ENCODE measurements at regions not wholly inside any gene's neighbourhood (a gene's known extent, or its start where the extent isn't known, plus 50 kb on each side); places are given as distances from the start of the nearest gene placed in this dataset.

DNA sequence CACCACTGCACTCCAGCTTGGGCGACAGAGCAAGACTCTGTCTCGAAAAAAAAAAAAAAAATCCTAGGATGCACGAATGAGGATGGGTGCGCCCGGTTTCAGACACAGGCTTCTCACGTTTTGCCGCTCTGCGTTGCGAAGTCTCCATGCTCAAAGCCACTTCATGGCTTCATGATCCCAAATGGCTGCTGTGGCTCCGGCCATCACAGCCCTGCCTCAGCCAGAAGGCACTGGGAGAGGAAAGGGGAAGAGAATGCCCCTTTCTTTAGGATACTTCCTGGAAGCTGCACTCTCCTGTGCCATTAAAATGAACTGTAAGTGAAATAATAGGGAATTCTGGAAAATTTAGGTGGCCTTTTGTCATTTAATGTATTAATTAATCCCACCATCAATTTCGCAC is 116.4 kb upstream of the ANO1 start:
- DNase-seq = no peak
- CTCF ChIA-PET = no interaction called here
- H3K4me1 Mint-ChIP-seq = no peaks in the 10 kb centered on the region
- no peaks in the 10 kb centered on the region for H3K36me3 Mint-ChIP-seq
- peaks cover 9% of the 10 kb centered on the region for H3K27me3 Mint-ChIP-seq
- H3K27ac Mint-ChIP-seq = no peak overlapping the region
- no peaks in the 10 kb centered on the region for H3K9me3 Mint-ChIP-seq
- no peak overlapping the region for H3K4me3 Mint-ChIP-seq

DNA sequence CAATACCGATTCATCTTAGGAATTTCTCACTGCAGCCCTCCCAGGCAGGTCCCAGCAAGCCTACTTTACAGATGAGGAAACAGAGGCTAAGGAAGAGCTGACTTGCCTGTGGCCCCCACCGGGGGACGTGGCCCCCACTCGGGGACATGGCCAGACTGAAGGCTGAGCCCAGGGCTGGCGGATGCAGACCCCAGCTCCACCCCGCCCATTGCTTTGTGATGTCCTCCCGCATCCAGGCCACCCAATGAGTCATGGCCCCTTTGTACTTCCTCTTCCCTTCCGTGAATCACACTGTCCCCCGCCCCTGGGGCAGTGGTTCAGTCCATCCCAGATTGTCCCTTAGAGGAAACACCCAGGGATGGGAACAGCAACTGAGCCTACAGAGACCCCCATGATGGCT is 116.0 kb upstream of the ANO1 start:
- no peaks in the 10 kb centered on the region for H3K4me1 Mint-ChIP-seq
- H3K27ac Mint-ChIP-seq = no peak overlapping the region
- H3K36me3 Mint-ChIP-seq = no peaks in the 10 kb centered on the region
- CTCF ChIA-PET = no interaction called here
- peaks cover 9% of the 10 kb centered on the region for H3K27me3 Mint-ChIP-seq
- H3K4me3 Mint-ChIP-seq = no peak overlapping the region
- no peak for DNase-seq
- H3K9me3 Mint-ChIP-seq = no peaks in the 10 kb centered on the region

DNA sequence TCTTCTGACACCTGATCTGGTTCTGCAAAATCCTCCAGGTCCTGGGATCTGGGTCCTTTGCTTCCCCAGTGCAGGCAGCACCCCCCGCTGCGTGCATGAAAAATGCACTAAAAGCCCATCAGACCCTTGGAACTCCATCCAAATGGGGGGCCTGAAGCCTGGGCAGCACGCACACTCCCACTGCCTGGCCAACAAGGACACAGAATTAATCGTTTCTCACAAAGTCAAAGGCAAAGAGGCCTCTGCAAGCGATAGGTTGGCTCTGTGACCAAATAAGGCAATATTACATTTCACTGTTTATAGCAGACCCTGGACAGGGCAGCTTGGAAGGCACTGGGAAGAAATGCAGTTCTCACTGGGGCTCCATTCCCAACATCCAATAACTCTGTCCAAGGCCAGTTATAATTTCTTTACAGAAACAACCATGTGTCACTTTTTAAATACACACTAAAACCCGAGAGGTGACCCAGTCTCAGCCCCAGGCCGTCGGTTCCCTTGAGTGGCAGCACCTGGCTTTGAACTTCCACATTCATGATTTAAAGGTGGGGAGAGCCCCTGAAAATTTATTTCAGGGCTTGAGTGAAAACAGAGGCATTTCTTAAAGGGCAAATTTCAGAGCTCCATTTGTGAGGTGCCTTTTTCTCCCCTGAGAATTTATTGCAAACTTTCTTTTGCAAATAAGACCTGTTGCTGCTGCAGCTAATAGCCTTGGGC is 114.4 kb upstream of the ANO1 start:
- H3K27ac Mint-ChIP-seq = no peak overlapping the region
- peaks cover 15% of the 10 kb centered on the region for H3K27me3 Mint-ChIP-seq
- no peaks in the 10 kb centered on the region for H3K36me3 Mint-ChIP-seq
- no peak for DNase-seq
- CTCF ChIA-PET = no interaction called here
- H3K4me3 Mint-ChIP-seq = no peak overlapping the region
- H3K4me1 Mint-ChIP-seq = no peaks in the 10 kb centered on the region
- H3K9me3 Mint-ChIP-seq = no peaks in the 10 kb centered on the region

DNA sequence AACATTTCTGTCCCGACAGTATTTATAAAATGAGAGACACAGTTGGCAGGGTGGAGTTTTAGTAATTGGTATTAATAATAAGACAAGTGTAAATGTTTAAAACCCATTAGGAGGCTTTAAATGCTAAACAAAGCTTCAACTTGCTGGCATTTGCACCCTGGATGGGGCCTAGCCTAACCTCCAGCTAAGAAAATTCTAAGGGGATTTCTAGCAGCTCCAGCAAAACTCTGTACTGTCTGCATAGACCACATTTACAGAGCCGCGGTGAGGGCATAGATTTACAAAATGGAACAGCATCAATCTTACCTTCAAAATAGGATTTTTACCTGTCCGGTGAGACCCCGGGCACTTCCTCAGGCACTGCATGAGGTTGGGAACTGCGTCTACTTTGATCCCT is 113.9 kb upstream of the ANO1 start:
- CTCF ChIA-PET = no interaction called here
- DNase-seq = no peak
- Mint-ChIP-seq H3K27me3 (peaks cover 15% of the 10 kb centered on the region), H3K36me3 (no peaks in the 10 kb centered on the region), H3K4me1 (no peaks in the 10 kb centered on the region), H3K4me3 (no peak overlapping the region), H3K27ac (no peak overlapping the region), H3K9me3 (no peaks in the 10 kb centered on the region)

DNA sequence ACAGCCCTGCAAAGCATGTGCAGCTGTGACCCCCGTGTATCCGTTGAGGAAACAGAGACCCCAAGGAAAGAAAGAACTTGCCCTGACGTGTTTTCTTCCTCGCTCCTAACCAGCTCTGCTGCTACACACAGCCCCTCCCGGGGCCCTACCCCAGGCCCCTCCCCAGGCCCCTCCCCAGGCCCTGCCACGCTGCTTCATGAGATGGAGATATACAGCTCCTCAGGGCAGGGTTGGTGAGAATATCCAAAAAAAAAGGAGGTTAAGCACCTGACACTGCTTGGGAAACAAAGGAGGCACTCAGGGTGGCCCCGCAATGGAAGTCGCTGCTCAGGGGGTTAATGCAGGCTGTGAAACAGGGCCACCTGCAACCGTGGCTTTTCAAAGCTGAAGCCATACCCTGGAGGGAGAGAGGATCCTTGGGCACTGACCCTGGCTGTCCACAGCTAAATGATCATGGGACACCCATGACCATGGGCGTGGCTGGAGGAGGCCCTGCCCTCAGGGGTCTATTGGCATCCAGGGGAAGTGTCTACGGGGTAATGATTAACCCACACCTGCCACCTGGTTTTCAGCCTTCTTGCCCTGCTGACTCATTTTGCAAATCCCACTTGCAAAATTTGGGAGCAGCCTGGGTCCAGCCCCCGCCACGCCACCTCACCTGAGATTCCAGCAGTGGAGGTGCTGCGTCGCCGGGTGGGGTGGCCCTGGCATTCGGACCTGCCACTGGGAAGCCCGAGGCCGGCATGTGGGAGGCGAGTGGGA is 112.1 kb upstream of the ANO1 start:
- CTCF ChIA-PET = no interaction called here
- H3K4me1 Mint-ChIP-seq = peaks cover 9% of the 10 kb centered on the region
- H3K36me3 Mint-ChIP-seq = no peaks in the 10 kb centered on the region
- no peak overlapping the region for H3K27ac Mint-ChIP-seq
- no peak overlapping the region for H3K4me3 Mint-ChIP-seq
- no peak for DNase-seq
- peaks cover 14% of the 10 kb centered on the region for H3K27me3 Mint-ChIP-seq
- H3K9me3 Mint-ChIP-seq = no peaks in the 10 kb centered on the region

DNA sequence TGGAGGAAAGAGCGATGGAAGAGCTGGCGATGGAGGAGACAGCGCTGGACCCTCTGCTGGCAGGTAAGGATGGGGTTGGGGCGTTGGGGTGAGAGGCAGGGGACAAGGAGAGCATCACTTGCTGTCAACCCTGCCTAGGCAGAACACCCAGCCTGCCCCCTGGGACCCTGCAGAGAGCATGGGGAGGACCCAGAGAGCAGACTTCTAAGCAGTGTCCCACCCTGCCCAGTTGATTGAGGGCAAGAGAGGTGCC is 111.6 kb upstream of the ANO1 start:
- Mint-ChIP-seq H3K9me3 (no peaks in the 10 kb centered on the region), H3K27ac (no peak overlapping the region)
- DNase-seq = no peak

DNA sequence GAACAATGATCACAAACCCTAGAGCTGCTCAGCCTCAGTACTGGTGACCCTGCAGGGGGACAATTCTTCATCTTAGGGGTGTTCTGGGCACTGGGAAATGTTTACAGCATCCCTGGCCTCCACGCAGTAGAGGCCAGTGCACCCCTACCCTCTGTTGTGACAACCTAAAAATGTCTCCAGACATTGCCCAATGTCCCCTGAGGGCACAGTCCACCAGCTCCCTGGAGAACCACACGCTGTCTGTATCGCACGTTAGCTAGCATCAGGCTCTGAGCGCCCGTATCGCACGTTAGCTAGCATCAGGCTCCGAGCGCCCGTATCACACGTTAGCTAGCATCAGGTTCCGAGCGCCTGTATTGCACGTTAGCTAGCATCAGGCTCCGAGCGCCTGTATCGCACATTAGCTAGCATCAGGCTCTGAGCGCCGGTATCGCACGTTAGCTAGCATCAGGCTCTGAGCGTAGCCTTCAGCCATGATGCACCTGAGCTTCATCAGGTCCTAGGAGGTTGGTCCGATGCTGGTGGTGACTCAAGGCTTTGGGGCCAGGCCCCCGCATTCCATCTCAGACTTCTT is 111.1 kb upstream of the ANO1 start:
- peaks cover 9% of the 10 kb centered on the region for H3K4me1 Mint-ChIP-seq
- H3K27ac Mint-ChIP-seq = no peak overlapping the region
- no peak for DNase-seq
- no peaks in the 10 kb centered on the region for H3K36me3 Mint-ChIP-seq
- peaks cover 14% of the 10 kb centered on the region for H3K27me3 Mint-ChIP-seq
- H3K9me3 Mint-ChIP-seq = no peaks in the 10 kb centered on the region
- CTCF ChIA-PET = no interaction called here
- H3K4me3 Mint-ChIP-seq = no peak overlapping the region

More for the DNA sequence above, 111.6 kb upstream of the ANO1 start:
- peaks cover 9% of the 10 kb centered on the region for H3K4me1 Mint-ChIP-seq
- H3K4me3 Mint-ChIP-seq = no peak overlapping the region
- no peaks in the 10 kb centered on the region for H3K36me3 Mint-ChIP-seq
- peaks cover 14% of the 10 kb centered on the region for H3K27me3 Mint-ChIP-seq
- CTCF ChIA-PET = no interaction called here

DNA sequence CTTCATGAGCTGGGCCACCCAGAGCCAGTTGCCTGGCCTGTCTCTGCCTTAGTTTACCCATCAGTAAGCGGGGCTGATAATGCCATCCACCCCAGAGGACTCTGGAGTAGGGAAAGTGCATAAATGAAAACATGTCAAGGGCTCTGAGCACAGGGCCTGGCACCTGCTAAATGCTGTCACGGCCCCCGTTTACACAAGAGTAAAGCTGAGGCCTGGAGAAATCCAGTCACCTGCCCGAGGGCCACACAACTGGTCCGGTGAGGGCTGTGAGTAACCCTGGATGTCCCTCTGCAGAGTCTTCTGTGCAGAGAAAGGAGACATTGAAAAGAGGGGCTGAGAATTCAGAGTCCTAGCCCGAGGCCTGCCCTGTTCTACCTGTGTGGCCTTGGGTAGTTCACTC is 110.6 kb upstream of the ANO1 start:
- Mint-ChIP-seq H3K27me3 (peaks cover 14% of the 10 kb centered on the region), H3K27ac (no peak overlapping the region)
- CTCF ChIA-PET = no interaction called here

DNA sequence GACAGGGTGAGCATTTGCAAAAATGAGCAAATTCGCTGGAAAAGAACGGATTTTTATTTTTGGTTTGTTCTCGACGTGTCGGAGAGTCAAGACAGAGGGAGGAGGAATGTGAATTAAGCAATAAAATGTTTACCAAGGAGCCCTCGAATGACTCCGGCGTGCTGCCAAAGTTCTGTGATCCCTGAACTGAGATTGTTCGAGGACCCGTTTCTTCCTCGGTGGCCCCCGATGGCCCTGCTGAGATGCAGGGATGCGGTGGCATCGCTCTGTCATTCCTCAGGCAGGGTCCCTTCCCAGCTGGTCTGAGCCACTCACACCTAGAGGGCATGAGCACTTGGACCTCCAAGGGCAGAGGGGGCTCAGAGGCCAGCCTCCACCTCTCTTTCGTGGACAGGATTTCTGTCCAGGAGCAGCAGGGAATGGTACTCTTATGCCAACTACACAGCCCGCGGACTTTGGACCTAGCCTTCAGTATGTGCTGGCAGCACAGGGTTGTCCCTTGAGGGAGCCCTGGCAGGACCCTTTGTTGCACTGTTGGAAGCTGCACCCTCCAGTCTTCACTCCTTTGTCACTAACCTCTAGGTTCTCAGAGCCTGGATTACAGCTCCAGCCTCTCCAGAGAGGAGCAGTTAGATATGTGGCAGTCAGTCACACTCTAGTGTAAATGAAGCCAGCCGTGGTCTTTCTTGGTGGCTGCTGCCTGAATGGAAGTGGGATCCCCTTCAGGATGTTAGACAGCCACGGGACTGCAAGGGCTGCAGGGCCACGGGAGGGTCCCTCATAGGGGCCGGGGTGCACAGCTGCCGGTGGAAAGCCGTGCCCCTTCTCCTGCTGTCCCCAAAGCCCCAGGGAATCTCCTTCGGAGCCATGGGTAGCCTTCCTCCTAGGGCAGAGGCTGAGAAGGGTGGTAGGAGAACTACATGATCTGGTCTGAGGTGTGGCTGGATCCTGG is 109.4 kb upstream of the ANO1 start:
- Mint-ChIP-seq H3K36me3 (no peaks in the 10 kb centered on the region), H3K4me1 (peaks cover 15% of the 10 kb centered on the region), H3K4me3 (no peak overlapping the region), H3K27me3 (peaks cover 9% of the 10 kb centered on the region), H3K27ac (no peak overlapping the region), H3K9me3 (no peaks in the 10 kb centered on the region)
- no peak for DNase-seq
- CTCF ChIA-PET = interaction anchor here (0.6 kb wide), 1 partner anchor 189 kb away, joined by 4 read pairs; no protein-coding TSS in a partner anchor

More for the DNA sequence above, 110.6 kb upstream of the ANO1 start:
- Mint-ChIP-seq H3K4me3 (no peak overlapping the region), H3K36me3 (no peaks in the 10 kb centered on the region), H3K4me1 (peaks cover 11% of the 10 kb centered on the region), H3K9me3 (no peaks in the 10 kb centered on the region)
- no peak for DNase-seq

DNA sequence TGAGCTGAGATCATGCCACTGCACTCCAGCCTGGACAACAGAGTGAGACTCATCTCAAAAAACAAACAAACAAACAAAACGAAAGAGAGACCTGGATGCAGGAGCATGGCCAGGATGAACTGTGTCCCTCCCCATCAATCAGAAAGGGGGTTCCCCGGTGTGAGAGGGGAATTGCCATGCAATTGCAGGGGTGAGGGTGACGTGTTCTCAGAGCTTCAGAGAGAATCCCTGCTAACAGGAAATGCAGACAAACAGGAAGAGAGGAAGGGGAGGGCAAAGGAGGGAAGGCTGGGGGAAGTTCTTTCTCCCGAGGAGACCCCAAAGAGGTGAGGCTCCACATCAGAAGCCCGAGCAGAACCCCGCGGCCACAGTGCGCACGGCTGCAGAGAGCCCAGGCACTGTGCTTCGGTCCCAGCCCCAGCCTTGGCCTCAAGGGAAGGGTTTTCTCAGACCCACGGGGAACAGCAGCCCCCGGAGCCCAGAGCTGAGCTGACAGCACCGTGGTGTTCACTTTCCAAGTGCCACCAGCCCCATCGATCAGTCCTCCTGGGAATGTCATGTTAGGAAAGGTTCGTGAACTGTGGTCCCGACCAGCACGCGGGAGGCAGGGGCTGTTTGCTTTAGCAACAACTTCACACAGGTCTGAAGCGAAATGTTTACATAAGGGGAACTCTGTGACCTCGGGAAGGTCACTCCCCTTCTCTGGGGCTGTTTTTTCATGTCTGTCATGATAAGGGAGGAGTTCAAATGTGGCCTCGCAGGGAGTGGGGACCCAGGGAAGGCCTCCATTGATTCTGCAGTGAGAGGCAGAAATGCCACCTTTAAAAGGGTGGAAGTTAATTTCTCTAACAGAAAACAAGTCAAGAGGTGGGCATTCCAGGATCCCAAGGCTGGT is 108.0 kb upstream of the ANO1 start:
- no peaks in the 10 kb centered on the region for H3K9me3 Mint-ChIP-seq
- no peak overlapping the region for H3K27ac Mint-ChIP-seq
- H3K36me3 Mint-ChIP-seq = no peaks in the 10 kb centered on the region
- peaks cover 9% of the 10 kb centered on the region for H3K27me3 Mint-ChIP-seq
- peaks cover 15% of the 10 kb centered on the region for H3K4me1 Mint-ChIP-seq
- DNase-seq = no peak
- H3K4me3 Mint-ChIP-seq = no peak overlapping the region
- CTCF ChIA-PET = no interaction called here

DNA sequence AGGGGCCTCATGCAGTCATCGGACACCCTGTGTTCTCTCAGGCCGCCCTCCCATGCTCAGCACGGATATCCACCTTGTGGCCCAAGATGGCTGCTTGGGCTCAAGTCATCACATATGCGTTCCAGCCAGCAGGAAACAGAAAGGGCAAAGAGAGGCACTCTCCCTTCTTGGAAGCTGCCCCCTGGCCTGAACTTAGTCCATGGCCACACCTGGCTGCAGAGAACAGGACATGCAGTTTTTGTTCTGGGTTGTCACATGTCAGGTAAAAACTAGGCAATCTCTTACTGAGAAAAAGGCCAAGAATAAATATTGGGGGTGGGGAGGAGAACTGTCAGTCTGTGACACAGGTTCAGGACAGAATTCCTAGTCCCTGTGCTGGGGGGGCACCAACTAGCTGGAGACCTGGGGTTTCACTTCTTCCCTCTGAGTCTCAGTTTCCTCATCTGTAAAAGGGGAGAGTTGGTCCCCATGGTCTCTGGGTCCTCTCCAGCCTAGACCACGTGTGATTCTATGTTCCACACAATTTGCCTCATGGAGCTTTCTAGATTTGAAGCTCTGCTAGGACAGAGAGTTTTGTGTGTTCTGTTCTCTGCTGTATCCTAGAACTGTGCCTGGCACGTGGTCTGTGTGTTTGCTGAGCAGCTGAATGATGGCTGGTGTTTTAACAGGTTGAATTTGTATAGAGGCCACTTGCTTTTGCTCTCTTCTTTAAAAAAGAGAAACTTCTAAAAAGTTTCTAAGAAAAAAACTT is 107.2 kb upstream of the ANO1 start:
- CTCF ChIA-PET = no interaction called here
- H3K27me3 Mint-ChIP-seq = peaks cover 9% of the 10 kb centered on the region
- H3K4me3 Mint-ChIP-seq = no peak overlapping the region
- no peak for DNase-seq
- H3K4me1 Mint-ChIP-seq = peaks cover 15% of the 10 kb centered on the region
- H3K27ac Mint-ChIP-seq = no peak overlapping the region
- no peaks in the 10 kb centered on the region for H3K9me3 Mint-ChIP-seq
- no peaks in the 10 kb centered on the region for H3K36me3 Mint-ChIP-seq

DNA sequence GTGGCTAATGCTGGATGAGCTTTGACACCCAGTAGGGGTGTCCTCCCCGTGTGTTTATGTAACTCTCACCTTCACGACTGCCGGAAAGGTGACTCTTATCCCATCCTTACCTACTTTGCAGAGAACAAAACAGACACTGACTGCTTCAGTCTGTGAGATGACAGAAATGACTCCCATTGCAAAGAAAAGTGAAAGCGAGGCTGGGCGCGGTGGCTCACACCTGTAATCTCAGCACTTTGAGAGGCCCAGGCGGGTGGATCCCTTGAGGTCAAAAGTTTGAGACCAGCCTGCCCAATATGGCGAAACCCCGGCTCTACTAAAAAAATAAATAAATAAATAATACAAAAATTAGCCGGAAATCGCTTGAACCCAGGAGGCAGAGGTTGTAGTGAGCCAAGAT is 106.4 kb upstream of the ANO1 start:
- H3K27ac Mint-ChIP-seq = no peak overlapping the region
- no peaks in the 10 kb centered on the region for H3K9me3 Mint-ChIP-seq
- DNase-seq = no peak
- CTCF ChIA-PET = no interaction called here
- no peaks in the 10 kb centered on the region for H3K36me3 Mint-ChIP-seq
- no peak overlapping the region for H3K4me3 Mint-ChIP-seq
- H3K27me3 Mint-ChIP-seq = peaks cover 9% of the 10 kb centered on the region
- peaks cover 15% of the 10 kb centered on the region for H3K4me1 Mint-ChIP-seq

DNA sequence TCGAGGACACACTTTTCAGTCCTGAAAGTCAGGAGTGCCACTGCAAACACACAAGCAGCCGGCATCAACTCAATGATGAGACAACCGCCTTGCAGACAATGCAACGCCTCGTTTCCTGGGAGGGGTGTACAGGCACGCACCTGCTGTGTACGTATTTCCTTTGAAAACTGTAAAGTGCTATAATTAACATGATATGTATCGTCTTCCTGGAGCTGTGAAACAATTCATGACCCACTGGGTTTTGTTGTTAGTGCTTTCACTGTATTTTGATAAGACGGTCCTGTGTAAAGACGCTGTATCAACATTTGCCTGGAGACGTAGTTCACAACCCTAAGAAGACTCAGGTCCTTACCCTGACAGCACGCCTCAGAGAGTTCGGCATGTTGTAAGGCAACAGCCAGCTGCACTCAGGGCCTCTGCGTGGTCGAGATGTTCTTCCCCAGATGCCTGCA is 105.7 kb upstream of the ANO1 start:
- DNase-seq = peak; percentile 52
- no peaks in the 10 kb centered on the region for H3K36me3 Mint-ChIP-seq
- no peak overlapping the region for H3K4me3 Mint-ChIP-seq
- no peaks in the 10 kb centered on the region for H3K9me3 Mint-ChIP-seq
- H3K27me3 Mint-ChIP-seq = peaks cover 11% of the 10 kb centered on the region
- CTCF ChIA-PET = no interaction called here
- H3K27ac Mint-ChIP-seq = peak overlapping the region; percentile 89
- peaks cover 15% of the 10 kb centered on the region for H3K4me1 Mint-ChIP-seq

Data from activated naive CD4-positive, alpha-beta T cell treated with anti-CD3 and anti-CD28 coated beads, Interleukin-2, amount 10 ng/mL, durations not matched to agents 7 days and 5 days (primary cell).